Choroid plexus epithelial cell (primary cell): ENCODE measurements at regions not wholly inside any gene's neighbourhood (a gene's known extent, or its start where the extent isn't known, plus 50 kb on each side); places are given as distances from the start of the nearest gene placed in this dataset.

Experiments
- DNase-seq: peaks from one replicate; pipeline ENCODE4 v3.0.0-alpha.2; 2010; ENCODE audit warnings: low read depth
- H3K4me3 ChIP-seq: 2 replicates; pipeline ENCODE4 v1.5.1; 2011; ENCODE audit warnings: low read depth, mild to moderate bottlenecking, control low read depth, low read length, moderate library complexity
- TF ChIP-seq, protein P1 (sequence below): conservative IDR thresholded peaks from 2 replicates; pipeline ENCODE4 v1.5.1; 2011; ENCODE audit warnings: low read depth, mild to moderate bottlenecking, control low read depth, inconsistent platforms, low read length, moderate library complexity

DNA sequence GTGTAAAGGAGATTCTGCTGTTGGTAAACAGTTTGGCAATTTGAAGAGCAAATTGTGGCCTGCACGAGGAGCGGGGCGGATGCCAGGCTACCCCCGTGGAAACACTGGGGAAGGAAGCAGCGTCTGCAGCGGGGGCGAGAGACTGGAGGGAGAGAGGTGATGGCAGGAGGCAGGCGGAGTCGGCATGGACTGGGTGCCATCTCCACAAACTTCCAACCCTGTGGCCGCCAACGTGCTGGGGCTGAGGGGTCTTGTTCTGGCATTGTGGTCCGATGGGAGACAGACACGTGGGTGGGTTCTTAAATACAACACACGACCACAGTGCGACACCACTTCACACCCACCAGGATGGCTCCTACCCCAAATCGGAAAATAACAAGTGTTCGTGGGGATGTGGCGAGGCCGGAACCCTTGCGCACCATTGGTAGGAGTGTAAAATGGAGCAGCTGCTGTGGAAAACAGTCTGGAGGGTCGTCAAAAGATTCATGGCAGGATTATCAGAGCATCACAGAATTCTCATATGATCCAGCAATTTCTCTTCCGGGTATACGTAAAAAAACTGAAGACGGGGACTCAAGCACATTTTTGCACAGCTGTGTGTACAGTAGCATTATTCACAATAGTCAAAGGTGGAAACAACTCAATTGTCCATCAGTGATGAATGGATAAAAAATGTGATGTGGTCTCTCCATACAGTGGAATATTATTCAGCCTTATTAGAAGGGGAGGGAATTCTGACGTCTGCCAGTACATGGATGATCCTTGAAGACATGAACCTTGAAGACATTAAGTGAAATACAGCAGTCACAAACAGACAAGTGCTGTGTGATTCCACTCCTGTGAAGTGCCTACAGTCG is 82.4 kb upstream of the HPCAL1 start:
- TF ChIP-seq, protein P1, sequence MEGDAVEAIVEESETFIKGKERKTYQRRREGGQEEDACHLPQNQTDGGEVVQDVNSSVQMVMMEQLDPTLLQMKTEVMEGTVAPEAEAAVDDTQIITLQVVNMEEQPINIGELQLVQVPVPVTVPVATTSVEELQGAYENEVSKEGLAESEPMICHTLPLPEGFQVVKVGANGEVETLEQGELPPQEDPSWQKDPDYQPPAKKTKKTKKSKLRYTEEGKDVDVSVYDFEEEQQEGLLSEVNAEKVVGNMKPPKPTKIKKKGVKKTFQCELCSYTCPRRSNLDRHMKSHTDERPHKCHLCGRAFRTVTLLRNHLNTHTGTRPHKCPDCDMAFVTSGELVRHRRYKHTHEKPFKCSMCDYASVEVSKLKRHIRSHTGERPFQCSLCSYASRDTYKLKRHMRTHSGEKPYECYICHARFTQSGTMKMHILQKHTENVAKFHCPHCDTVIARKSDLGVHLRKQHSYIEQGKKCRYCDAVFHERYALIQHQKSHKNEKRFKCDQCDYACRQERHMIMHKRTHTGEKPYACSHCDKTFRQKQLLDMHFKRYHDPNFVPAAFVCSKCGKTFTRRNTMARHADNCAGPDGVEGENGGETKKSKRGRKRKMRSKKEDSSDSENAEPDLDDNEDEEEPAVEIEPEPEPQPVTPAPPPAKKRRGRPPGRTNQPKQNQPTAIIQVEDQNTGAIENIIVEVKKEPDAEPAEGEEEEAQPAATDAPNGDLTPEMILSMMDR = no peak
- no peak overlapping the region for H3K4me3 ChIP-seq
- no peak for DNase-seq

DNA sequence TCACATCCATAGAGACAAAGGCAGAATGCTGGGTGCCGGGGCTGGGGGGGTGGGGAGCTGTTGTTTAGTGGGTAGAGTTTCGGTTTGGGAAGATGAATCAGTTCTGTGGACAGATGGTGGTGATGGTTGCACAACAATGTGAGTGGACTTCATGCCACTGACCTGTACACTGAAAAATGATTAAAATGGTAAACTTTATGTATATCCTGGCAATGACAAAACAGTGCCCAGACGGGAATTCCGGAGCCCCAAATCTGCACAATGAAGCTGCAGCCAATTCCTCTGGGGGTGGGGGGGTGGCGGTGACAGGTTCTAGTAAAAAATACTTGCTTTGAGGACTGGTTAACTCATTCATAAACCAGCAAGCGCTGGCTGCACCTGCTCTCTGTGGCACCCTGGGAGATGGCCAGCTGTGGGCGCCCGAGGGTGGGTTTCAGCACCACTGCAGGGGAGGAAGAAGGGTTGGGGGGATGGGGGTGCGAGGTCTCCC is 81.8 kb upstream of the HPCAL1 start:
- no peak overlapping the region for H3K4me3 ChIP-seq
- TF ChIP-seq, protein P1 = no peak
- peak; percentile 61 for DNase-seq

DNA sequence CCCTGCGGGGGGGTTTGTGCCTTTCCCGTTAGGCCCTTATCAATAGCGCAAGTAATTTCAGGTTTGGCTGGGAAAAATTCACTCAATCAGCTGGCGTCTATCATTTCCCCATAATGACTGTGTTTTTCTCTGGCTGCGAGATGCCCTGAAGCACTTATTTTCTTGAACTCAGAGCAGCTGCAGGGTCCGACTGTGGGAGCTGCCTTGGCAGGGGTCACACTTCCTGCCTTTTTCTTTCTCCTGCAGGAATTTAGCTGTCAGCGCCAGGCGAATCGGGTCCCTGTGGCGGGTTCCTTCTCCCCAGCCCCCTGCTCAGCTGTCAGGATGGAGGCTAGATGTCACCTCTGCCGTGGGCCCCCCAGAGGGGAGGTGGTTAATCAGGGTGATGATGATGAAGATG is 81.3 kb upstream of the HPCAL1 start:
- TF ChIP-seq, protein P1 = no peak
- no peak overlapping the region for H3K4me3 ChIP-seq
- no peak for DNase-seq

DNA sequence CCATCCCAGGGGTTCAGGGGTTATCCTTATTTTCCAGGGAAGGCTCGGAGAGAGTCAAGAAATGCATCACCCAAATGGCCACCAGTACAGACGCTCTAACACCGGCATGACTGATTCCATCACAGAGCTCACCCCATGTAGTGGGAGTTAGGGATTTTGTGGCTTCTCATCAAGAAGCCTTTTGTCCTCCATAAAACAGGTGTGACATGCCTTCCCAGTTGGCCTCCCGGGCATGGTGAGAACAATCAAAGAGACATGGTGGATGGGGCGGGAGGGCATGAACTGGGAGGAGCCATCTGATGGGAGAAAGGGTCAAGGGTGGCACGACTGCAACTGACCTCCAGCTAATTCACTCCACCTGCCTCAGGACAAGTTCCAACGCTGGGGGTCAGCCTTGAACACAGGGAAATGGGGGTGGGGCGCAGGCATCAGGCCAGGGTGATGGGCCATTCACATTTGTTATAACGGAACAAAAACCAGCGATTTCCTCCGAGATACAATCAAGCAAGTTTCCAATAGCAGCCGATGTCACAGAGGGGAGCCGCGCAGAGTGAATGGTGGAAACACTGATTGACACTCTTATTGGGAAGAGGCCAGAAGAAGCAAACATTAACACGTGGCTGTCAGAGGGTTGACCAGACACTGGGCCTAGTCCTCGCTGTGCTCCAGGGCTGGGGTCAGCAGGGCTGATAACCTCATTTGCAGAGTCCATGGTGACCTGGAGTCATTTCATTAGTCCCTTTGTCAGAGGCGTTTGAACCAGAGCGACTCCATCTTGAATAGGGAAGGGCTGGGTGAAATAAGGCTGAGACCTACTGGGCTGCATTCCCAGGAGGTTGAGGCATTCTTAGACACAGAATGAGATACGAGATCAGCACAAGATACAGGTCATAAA is 80.5 kb upstream of the HPCAL1 start:
- TF ChIP-seq, protein P1 = no peak

DNA sequence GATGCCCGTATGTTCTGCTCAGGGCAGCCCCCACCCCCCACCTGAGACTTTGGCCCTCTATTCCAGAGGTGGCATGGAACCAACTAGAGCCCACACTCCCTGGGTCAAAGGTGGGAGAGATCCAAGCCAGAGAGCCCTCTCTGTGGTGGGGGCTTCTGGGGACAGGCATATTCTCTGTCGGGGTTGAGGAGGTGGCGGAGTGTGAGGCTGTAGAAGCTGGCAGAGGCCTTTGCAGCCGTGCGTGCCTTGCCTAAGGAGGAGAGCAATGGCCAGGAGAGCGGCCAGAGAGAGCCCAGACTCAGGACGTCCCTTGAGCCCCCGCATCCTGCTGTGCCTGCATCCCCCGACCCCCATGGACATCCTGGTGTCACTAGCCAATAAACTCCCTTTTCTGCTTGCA is 79.2 kb upstream of the HPCAL1 start:
- H3K4me3 ChIP-seq = no peak overlapping the region
- TF ChIP-seq, protein P1 = no peak
- no peak for DNase-seq

More for the DNA sequence above, 80.5 kb upstream of the HPCAL1 start:
- DNase-seq = no peak
- H3K4me3 ChIP-seq = no peak overlapping the region

DNA sequence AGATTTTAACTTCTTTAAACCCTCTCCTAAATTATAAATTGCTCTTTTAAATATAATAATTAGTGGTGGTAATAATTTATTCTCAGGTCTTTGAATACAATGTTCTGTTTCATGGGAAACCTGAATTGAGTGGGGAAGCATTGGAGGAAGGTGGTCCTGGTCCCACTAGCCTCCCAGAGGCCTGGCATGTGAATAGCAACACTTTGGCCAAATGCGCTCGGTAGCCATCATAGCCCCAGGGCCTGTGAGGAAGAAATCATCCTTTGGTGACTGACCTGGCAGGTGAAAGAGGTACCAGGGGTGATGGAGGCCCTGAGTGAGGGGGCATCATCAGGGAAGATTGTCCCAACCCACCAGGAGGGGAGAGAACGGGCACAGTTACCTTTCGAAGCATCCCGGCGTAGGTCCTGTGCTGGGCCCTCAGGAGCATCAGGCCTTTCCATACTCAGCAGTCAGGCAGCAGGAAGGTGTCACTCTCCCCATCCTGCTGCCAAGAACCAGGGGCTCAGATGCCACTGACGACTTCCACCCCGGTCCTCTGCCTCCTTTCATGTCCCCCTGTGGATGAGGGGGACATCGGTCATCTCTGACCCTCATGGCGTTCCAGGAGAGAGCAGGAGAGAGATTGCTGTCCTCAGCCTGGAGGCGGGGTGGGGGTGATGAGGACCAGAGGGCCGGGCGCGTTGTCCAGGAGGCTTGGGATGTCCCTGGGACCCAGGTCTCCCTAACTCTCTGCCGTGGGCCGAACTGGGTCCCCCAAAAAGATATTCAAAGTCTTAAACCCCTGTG is 78.6 kb upstream of the HPCAL1 start:
- no peak overlapping the region for H3K4me3 ChIP-seq
- DNase-seq = no peak
- TF ChIP-seq, protein P1 = no peak
